Stimulated activated CD8-positive, alpha-beta memory T cell treated with anti-CD3 and anti-CD28 coated beads, Interleukin-12 subunit alpha, Interleukin-12 subunit beta, amount 100 ng/mL, for 1 hour (primary cell): ENCODE measurements at regions not wholly inside any gene's neighbourhood (a gene's known extent, or its start where the extent isn't known, plus 50 kb on each side); places are given as distances from the start of the nearest gene placed in this dataset.
A peak's percentile ranks its signal among the peaks of the same experiment; 100 is the strongest.
"Not testable (repeated sequence)": the region's sequence is repeated elsewhere in the genome, so short reads cannot be mapped to it uniquely, and the experiment has no call there.

ENCODE experiments used
- DNase-seq: peaks from one replicate; pipeline ENCODE4 v3.0.0-alpha.2; 2020; ENCODE audit warnings: low read depth

DNA sequence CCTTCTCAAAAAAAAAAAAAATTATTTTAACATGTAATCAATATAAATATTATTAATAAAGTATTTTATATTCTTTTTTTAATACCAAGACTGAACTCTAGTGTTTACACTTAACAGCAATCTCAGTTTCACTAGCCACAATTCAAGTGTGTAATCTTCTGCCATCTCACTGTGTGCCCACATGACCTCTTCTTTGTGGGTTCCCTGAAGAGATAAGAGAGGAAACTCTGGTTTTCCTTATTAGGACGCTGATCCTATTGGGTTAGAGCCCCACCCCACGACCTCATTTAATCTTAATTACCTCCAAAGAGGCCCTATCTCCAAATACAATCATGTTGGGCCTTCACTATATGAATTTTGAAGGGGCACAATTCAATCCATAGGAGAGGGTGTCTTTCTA, 177.6 kb downstream of the STK31 start:
- DNase-seq, result no peak

DNA sequence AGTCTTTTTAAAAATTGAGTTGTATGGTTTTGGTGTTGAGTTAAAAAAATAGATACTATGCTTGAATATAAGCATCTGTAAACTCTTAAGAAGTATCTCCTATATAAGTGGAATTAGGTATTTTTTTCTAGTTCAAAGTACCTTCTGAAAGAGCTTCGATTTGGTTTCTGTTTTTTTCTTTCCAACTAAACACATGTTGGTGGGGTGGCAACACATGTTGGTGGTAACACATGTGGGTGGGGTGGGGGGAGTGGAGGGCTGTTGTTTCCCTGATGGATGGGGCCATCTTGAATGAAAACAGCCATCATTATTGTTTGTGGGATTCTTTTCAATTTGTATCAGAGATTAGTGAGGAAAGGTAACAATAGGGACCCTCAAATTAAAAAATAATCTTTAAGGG, 178.9 kb downstream of the STK31 start:
- DNase-seq, result no peak

DNA sequence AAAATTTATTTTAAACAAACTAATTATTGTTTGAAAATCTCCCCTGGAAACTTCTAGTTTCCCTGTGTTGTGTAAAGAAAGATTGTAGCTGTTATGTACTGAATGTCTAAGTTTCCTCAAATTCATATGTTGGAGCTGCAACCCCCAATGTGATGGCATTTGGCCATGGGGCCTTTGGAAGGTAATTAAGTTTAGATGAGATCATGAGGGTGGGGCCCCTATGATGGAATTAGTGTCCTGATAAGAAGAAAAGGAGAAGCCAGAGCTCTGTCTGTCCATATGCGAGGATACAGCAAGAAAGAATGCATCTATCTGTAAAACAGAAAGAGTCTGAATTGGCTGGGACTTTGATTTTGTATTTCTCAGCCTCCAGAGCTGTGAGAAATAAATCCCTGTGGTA, 179.5 kb downstream of the STK31 start:
- DNase-seq, result no peak

DNA sequence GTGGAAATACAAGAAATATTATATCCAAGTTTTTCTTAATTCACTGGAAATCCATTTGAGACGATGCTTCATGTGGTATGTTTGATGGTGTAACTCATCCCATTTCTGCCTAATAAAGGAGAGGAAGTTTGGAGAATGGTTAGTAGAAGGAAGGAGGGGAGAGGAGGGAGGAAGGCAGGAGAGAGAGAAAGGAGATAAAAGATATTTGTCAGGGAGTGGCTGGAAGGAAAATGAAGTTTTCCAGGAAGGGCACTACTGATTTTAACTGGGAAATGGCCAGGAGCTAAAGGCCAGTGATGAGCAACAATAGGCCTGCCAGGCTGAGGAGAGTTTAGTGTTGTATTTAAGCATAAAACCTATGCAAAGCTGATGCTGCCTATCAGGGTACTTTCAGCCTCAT, 182.0 kb downstream of the STK31 start:
- no peak for DNase-seq

DNA sequence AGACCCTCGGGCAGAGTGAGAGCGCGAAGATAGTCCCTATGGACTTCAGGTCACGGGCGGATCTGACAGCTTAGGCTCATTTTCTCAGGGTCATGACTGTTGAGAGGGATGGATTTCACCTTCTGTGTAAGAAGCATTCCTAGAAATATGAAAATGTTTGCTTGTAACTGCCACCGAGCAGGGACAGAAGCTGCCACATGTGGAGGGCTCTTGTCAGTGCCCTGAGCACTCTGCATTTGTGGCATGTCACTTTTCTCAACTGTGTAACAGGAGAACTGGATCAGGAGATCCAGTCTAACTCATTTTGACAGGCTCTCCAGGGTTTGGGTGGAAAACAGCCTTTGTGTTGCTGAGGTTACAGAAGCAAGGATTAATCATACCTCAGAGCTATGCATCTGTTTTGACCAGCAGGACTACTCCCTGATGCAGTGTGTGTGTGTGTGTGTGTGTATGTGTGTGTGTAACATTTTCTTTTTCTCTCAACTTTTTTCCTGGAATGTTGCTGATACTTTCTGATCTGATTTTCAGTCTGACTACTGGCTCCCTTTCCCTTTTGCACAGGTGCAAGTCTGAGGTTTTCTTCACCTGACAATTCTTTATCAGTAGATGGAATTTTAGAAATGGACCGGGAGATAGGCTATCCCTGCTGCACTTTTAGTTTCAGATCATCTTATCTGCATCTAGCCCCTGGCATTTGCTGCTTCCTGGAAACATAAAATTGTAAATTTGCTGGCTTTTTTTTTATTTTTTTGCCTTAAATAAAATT, 183.3 kb downstream of the STK31 start:
- no peak for DNase-seq

DNA sequence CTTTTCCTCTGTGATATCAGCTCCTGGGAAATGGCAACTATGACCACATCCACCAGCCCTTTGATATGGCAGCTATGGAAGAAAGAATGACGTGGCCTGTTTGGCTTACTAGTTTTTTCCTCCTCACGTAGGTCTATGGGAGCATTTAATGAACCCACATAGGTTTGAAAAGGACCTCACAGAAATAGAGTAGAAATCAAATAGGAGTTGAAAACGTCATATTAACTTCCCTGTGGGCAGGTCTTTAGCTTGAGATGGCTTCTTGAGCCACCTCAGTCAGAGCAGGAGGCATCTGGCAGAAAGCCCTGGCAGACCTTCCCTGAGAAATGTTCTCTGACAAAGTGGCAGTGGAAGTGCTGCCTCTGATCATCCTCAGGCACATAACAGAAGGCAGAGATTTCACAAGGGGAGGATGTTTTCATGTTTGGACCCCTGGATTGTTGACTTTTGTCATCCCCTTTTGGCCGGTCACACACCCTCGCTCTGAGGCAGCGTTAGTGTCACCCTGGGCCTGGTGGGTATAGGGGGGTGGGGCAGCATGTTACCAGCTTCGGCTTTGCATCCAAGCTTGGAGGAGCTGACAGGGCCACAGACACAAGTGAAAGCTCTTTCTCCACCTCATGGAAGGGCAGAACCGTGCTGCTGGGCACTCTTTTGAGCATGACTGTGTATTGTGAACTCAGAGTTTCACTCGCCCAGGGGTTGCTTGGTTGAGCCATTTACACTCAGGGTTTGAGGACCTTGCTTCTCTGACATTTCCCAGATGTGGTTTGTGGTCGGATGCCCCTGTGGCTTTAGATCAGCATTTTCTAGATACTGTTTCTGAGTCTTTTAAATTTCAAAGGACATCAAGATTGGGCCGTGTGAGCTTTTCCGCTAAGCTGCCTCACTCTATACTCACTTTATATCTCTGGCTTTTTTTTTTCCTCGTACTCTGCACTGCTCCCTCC, 184.2 kb downstream of the STK31 start:
- DNase-seq, result peak; percentile 14

DNA sequence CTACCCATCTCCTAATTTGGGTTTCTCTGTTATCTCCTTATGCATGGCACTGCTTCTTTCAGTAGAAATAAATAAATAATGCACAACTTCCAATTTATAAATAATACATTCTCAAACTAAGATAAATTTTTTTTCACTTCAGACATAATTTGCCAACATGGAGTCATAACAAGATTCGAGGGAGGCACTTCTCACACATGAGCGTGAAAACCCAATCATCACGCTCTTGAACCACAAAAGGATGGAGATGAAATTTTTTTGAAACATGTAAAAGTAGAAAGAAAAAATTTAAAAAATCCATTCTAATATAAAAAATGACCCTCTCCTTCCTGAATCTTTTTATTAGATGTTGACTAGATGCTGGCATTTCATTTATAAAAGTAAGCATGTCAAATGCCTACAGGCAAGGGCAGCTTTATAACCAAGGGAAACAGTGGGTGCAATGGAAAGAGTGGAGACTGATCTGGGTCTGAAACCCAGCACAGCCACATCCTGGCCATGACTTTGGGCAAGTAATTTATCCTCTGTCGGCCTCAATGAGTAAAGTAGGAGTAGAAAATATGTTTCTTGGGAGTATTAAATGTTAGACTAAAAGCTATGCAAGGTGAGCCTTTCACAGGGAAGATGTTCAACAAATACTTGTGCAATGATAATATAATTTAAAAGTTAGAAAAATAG, 185.0 kb downstream of the STK31 start:
- DNase-seq, result no peak

DNA sequence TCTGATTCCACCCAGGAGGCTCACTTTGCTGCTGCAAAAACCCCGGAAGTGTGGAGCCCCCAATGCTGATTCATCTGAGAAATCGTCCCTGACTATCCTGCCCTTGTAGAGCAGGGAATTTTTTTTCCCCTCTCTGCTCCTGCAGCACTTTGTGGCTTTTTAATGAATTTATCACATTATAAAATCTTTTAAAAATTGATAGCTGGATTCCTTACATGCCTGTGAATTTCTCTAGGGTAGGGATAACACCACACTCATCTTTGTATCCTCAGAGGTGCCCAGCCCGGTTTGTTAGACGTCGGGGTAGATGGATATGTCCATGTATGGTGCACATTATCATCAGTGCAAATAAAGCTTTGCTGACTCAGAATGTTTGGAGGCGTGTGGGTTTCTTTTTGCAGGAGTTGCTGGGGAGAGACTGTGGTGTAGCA, 185.7 kb downstream of the STK31 start:
- no peak for DNase-seq

DNA sequence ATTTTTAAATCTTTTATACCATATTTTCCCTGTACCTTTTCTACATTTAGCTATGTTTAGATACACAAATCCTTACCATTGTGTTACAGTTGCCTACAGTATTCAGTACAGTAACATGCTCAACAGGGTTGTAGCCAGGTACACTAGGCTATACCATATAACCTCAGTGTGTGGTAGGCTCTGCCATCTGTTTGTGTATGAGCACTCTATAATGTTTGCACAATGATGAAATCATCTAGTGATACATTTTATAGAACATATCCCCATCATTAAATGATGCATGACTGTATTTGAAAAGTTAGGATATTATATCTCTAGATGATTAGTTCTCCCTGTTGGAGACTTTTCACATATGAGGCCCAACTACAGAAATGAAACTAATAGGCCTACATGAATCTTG, 188.6 kb downstream of the STK31 start:
- DNase-seq, result no peak

DNA sequence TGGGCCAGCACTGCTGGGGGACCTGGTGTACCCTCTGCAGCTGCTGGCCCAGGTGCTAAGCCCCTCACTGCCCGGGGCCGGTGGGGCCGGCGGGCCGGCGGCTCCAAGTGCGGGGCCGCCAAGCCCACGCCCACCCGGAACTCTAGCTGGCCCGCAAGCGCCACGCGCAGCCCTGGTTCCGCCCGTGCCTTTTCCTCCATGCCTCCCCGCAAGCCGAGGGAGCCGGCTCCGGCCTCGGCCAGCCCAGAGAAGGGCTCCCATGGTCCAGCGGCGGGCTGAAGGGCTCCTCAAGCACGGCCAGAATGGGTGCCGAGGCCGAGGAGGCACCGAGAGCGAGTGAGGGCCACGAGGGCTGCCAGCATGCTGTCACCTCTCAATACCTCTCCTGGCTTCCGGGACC, 194.9 kb downstream of the STK31 start:
- not testable (repeated sequence) for DNase-seq

DNA sequence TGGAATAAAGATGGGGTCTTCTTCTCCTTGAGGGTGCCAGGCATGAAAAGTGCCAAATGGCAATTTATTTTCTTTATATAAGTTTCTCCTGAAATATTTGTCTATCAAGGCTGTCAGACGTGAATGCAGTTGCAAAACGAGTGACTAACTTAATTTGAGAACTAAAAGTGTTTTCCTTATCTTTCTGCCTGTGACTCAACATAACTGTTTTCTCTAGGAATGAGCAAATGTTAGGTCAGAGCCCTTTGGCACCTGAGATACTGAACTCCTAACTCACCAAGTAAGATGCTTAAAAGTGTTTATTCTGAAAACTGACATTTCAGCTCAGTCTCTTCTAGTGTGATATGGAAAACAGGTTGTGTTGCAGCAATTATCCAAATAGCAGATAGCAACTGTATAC, 197.0 kb downstream of the STK31 start:
- no peak for DNase-seq

DNA sequence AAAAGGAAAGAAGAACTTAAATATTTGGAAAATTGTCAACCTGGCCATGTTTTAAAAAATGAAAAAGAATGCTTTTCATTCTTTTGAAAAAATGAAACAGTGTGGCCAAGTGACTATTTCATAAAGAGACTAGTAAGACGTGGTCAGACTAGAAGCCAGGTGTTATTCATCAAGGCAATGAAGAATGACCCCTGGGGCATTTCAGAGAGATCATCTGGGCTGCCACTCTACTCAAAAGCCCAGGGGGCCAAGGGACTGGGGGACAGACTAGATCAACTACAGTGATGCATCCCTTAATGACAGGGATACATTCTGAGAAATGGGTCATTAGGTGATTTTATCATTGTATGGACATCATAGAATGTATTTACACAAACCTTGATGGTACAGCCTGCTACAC, 199.4 kb downstream of the STK31 start:
- DNase-seq, result no peak

DNA sequence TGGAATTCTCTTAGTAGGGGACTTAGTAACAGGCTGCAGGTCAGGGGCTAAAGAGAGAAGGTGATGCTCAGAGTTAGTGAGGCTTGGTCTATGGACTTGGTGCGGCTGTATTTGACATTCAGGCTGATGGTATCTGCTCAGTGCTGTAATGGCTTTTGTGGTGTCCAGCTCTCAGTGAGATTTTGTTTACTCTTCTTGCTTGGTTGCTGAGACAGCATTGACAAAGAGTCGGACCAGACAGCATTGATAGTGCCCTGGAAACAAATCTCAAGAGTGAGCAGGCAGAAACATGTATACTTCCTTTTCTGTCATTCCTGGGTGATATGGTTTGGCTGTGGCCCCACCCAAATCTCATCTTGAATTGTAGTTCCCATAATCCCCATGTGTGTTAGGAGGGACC, 202.0 kb downstream of the STK31 start:
- DNase-seq, result no peak

DNA sequence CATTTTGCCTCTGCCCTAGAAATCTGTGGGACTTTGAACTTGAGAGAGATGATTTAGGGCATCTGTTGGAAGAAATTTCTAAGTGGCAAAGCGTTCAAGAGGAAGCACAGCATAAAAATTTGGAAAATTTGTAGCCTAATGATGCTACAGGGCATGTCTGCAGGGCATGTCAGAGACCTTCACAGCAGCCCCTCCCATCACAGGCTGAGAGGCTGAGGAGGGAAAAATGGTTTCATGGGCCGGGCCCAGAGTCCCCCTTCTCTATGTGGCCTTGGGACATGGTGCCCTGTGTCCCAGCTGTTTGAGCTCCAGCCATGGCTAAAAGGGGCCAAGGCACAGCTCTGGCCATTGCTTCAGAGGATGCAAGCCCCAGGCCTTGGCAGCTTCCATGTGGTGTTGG, 203.0 kb downstream of the STK31 start:
- no peak for DNase-seq

DNA sequence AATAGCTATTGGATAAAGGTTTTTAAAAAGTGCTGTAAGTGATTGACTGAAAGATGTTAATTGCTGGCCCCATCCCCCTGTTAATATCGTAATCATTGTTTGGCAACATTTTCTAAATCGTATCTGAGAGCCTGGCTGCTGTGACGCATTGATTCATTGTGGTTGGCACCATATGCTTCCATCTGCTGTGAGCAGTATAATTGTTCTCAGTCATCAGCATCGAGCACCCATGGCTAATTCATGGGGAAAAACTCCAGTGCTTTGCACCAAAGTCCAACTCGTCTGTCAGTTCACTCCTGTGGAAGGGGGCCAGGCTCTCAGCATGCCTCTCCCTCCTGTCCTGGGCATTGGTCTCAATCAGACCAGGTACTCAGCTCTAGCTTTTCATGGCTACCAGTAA, 205.2 kb downstream of the STK31 start:
- no peak for DNase-seq

DNA sequence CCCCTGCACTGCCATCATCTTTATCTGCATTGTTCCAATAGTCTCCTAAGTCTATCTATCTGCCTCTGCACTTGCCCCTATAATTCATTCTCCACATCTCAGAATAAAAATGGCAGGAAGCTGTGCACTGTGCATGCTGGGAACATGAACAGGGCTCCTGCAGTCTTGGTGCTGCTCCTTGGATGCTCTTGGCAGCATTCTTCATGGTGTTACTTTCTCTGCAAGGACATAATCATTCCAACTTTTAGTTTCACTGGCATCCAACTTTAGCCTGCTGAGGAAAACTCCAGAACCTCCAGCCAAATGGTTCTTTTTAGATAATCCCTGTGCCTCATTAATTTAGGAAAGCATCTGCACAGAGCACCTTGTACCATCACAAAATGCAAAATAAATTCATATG, 208.3 kb downstream of the STK31 start:
- DNase-seq, result no peak

DNA sequence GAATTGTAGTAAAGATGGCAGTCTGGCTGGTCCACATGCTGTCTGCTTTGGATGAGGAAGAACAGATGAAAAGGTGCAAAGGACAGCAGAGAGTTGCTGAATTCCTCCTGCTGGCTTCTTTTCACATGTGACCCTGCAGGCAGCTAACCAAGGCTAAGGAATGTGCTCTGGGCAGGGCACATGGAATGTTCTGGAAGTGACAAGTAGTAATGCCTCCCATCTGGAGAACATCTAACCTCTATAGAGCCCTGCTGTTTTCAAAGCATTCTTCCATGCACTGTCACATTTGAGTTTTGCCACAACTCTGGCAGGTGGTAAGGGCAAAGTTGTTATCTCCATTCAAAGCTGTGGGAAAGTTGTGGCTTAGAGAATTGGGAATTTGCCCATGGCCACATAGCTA, 208.8 kb downstream of the STK31 start:
- no peak for DNase-seq

DNA sequence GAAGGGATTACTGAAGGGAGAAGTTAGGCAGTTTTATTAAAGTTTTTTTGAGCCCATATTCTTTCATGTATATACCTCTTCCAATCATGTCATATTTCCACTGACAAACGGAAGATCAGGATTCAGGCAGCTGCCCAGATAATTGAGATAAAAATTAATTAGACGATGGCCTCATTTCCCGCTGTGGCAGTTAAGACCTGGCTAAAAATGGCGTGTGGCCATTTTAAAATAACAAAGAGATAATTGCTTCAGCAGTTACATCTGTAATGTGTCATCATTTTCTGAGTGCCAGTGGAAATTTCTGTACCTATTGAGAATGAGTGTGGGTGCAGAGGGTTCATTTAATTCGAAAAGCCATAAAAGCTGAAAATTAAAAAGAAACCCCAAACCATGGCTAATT, 215.1 kb downstream of the STK31 start:
- no peak for DNase-seq

DNA sequence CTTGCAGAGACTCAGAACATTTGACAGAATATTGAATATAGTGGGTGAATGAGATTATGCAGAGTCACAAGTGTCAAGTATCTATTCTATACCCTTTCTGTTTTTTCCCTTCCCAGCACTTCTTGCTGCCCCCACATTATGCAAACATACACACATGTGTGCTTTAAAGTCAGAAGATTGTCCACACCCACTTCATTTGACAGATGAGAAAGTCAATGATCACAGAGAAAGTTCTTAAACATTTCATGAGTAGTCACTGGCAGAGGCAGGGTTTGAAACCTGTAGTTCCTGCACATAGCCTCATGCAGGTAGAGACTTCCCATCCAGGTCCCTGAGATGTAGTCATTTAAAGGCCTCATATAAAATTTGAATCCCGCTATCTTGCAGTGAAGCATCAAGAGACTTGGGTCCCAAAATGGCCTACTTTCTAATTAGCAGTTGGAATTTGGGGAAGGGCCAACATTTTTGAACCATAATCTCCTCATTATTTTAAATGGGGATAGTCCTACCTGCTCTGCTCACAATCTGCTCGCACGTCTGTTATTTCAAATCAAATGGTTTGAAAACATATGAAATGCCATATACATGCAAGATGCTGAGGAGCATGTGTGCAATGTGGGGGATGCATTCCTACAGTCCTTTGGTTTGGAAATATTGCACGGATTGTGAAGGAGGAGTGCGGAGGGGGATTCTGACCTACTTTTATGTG, 217.8 kb downstream of the STK31 start:
- DNase-seq, result no peak

DNA sequence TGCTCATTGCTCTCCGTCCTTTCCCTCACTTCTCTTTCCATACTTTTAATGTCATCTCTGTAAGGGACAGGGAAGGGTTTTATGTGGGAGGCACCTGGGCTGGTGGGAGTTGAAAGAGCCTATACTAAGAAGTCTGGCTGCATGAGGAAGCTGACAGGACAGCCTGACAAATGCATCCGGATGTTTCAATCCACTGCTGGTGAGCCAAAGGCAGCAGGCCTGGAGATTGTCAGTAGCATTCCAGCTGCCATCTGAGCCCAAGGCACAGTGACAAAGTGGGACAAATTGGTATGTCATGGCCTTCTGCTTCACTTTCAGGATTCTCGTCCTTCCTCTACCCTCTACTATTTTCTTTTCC, 218.4 kb downstream of the STK31 start:
- DNase-seq, result no peak

DNA sequence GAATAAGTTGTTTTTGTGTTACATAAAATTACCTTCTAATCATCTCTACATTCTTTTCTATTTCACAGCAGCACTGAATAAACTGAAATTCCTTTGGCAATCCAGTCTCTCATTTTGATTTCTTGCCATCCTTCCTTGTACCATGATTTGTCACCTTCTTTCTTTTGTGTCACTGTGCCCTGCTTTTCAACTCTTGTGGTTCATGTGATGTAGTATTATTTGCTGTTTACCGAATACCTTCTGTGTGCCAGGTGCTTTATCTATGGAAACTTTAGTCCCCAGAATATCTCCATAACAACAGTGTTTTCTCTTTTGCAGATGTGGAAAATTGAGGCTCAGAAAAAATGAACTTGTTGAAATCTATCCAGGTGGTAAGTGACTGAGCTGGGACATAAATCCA, 220.3 kb downstream of the STK31 start:
- DNase-seq, result no peak

DNA sequence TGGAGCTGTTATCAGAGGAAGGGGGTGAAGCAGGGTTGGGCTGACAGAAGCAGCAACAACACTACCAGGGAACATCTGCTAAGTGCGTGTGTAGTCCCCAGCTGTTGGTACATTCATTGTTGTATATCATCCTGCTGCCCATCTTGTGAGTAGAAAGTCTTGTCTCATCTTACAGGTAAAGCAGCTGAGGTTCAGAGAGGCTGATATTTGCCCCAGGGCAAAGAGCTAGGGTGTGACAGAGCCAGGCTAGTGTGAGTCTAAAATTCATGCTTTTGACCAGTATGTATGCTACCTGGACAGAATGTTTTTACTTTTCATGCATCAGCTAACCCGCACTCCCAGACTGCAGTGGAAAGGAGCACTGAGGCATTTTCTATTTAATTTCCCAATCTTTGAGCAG, 221.6 kb downstream of the STK31 start:
- DNase-seq, result no peak
